ENCODE measurements at regions not wholly inside any gene's neighbourhood (a gene's known extent, or its start where the extent isn't known, plus 50 kb on each side); places are given as distances from the start of the nearest gene placed in this dataset.
"Not testable (repeated sequence)": the region's sequence is repeated elsewhere in the genome, so short reads cannot be mapped to it uniquely, and the experiment has no call there.

GRCh38 chr4:64821219-64821976, 412.1 kb upstream of the TECRL start:
- DNase-seq = no peak

- DNase-seq = no peak
Observed at GRCh38 chr4:64814616-64815015, 405.4 kb upstream of the TECRL start.

GRCh38 chr4:64807821-64808220, 398.6 kb upstream of the TECRL start:
- DNase-seq = no peak

GRCh38 chr4:64799751-64800150, 390.5 kb upstream of the TECRL start:
- DNase-seq = no peak

- not testable (repeated sequence) for DNase-seq
Observed at GRCh38 chr4:64798828-64799227, 389.6 kb upstream of the TECRL start.

GRCh38 chr4:64796581-64796980, 387.3 kb upstream of the TECRL start:
- no peak for DNase-seq

- DNase-seq = peak; percentile 27
Observed at GRCh38 chr4:64784125-64784524, 374.9 kb upstream of the TECRL start.

- DNase-seq = peak; percentile 53
Observed at GRCh38 chr4:64781737-64782326, 372.6 kb upstream of the TECRL start.

- DNase-seq = no peak
Observed at GRCh38 chr4:64780664-64781063, 371.4 kb upstream of the TECRL start.

- no peak for DNase-seq
Observed at GRCh38 chr4:64777286-64777685, 368.0 kb upstream of the TECRL start.

GRCh38 chr4:64776820-64777219, 367.6 kb upstream of the TECRL start:
- DNase-seq = no peak

- no peak for DNase-seq
Observed at GRCh38 chr4:64774626-64775025, 365.4 kb upstream of the TECRL start.

GRCh38 chr4:64771149-64771548, 361.9 kb upstream of the TECRL start:
- no peak for DNase-seq

GRCh38 chr4:64767547-64767946, 358.3 kb upstream of the TECRL start:
- no peak for DNase-seq

- no peak for DNase-seq
Observed at GRCh38 chr4:64766565-64766964, 357.3 kb upstream of the TECRL start.

- DNase-seq = no peak
Observed at GRCh38 chr4:64756016-64756415, 346.8 kb upstream of the TECRL start.

GRCh38 chr4:64747919-64748715, 338.9 kb upstream of the TECRL start:
- no peak for DNase-seq

GRCh38 chr4:64738240-64738639, 329.0 kb upstream of the TECRL start:
- no peak for DNase-seq

- DNase-seq = not testable (repeated sequence)
Observed at GRCh38 chr4:64737854-64738138, 328.5 kb upstream of the TECRL start.

- DNase-seq = no peak
Observed at GRCh38 chr4:64737026-64737853, 328.0 kb upstream of the TECRL start.

- no peak for DNase-seq
Observed at GRCh38 chr4:64729561-64729960, 320.3 kb upstream of the TECRL start.

GRCh38 chr4:64727960-64728359, 318.7 kb upstream of the TECRL start:
- DNase-seq = no peak

GRCh38 chr4:64727391-64727790, 318.1 kb upstream of the TECRL start:
- DNase-seq = not testable (repeated sequence)
